ENCODE measurements at regions not wholly inside any gene's neighbourhood (a gene's known extent, or its start where the extent isn't known, plus 50 kb on each side); places are given as distances from the start of the nearest gene placed in this dataset.
"Not testable (repeated sequence)": the region's sequence is repeated elsewhere in the genome, so short reads cannot be mapped to it uniquely, and the experiment has no call there.

GRCh38 chr10:64312876-64313275, 791.7 kb downstream of the REEP3 start:
- ChIA-PET POLR2A (no interaction called here), CTCF (no interaction called here)
- H3K4me3 Mint-ChIP-seq = no peak overlapping the region
- DNase-seq = no peak
- peaks cover 3% of the 10 kb centered on the region for H3K9me3 Mint-ChIP-seq
- no peaks in the 10 kb centered on the region for H3K36me3 Mint-ChIP-seq (ENCODE audit: low read depth)
- no peaks in the 10 kb centered on the region for H3K4me1 Mint-ChIP-seq
- H3K27ac Mint-ChIP-seq = no peak overlapping the region
- H3K27me3 Mint-ChIP-seq = no peaks in the 10 kb centered on the region

GRCh38 chr10:64313967-64314366, 792.8 kb downstream of the REEP3 start:
- no peaks in the 10 kb centered on the region for H3K36me3 Mint-ChIP-seq (ENCODE audit: low read depth)
- ChIA-PET CTCF (no interaction called here), POLR2A (no interaction called here)
- no peaks in the 10 kb centered on the region for H3K4me1 Mint-ChIP-seq
- peaks cover 3% of the 10 kb centered on the region for H3K9me3 Mint-ChIP-seq
- DNase-seq = no peak
- no peak overlapping the region for H3K4me3 Mint-ChIP-seq
- H3K27me3 Mint-ChIP-seq = no peaks in the 10 kb centered on the region
- no peak overlapping the region for H3K27ac Mint-ChIP-seq

GRCh38 chr10:64316416-64316815, 795.2 kb downstream of the REEP3 start:
- no peak overlapping the region for H3K4me3 Mint-ChIP-seq
- CTCF ChIA-PET = no interaction called here
- no peak for DNase-seq
- no peak overlapping the region for H3K27ac Mint-ChIP-seq
- no peaks in the 10 kb centered on the region for H3K27me3 Mint-ChIP-seq
- H3K9me3 Mint-ChIP-seq = peaks cover 3% of the 10 kb centered on the region
- POLR2A ChIA-PET = no interaction called here
- no peaks in the 10 kb centered on the region for H3K36me3 Mint-ChIP-seq (ENCODE audit: low read depth)
- H3K4me1 Mint-ChIP-seq = no peaks in the 10 kb centered on the region

- H3K4me3 Mint-ChIP-seq = no peak overlapping the region
- H3K27ac Mint-ChIP-seq = no peak overlapping the region
- peaks cover 3% of the 10 kb centered on the region for H3K9me3 Mint-ChIP-seq
- no peak for DNase-seq
- ChIA-PET POLR2A (no interaction called here), CTCF (no interaction called here)
- H3K36me3 Mint-ChIP-seq (ENCODE audit: low read depth) = no peaks in the 10 kb centered on the region
- H3K27me3 Mint-ChIP-seq = no peaks in the 10 kb centered on the region
- no peaks in the 10 kb centered on the region for H3K4me1 Mint-ChIP-seq
Observed at GRCh38 chr10:64316833-64317232, 795.6 kb downstream of the REEP3 start.

DNA sequence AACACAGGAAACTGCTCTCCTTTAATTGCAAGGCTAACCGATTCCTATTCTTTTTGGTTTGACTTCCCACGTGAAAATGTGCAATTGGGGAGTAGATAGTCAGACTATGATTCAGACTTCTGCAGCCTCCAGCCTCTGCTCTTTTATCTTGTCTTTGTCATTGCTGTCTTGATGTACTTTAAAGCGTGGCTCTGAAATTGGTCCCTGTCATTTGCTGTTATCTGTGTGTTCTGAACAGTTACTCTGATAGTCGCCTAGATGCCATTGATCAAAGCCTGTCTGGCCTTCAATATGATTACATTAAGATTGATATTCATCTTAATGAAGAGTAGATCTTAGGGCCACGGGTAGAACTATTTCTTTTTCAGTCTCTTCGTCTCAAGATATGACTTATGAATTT, 799.2 kb downstream of the REEP3 start:
- CTCF ChIA-PET = no interaction called here
- peaks cover 5% of the 10 kb centered on the region for H3K9me3 Mint-ChIP-seq
- no peaks in the 10 kb centered on the region for H3K4me1 Mint-ChIP-seq
- no peak for DNase-seq
- H3K36me3 Mint-ChIP-seq (ENCODE audit: low read depth) = no peaks in the 10 kb centered on the region
- POLR2A ChIA-PET = no interaction called here
- no peak overlapping the region for H3K4me3 Mint-ChIP-seq
- no peak overlapping the region for H3K27ac Mint-ChIP-seq
- H3K27me3 Mint-ChIP-seq = no peaks in the 10 kb centered on the region

DNA sequence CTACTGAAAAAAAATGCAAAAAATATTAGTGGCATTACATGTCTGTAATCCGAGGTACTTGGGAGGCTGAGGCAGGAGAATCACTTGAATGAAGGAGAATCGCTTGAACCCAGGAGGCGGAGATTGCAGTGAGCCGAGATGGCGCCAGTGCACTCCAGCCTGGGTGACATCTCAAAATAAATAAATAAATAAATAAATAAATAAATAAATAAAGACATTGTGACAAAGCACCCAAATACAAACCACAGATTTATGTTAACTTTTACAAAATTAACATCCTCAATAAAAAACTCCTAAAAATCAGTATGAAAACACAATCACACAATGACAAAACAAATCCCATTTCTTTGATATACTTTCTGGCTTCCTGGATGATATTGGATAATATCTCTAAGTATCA, 808.3 kb downstream of the REEP3 start:
- ChIA-PET CTCF (no interaction called here), POLR2A (no interaction called here)
- Mint-ChIP-seq H3K27ac (no peak overlapping the region), H3K4me3 (no peak overlapping the region), H3K27me3 (no peaks in the 10 kb centered on the region), H3K36me3 (ENCODE audit: low read depth) (no peaks in the 10 kb centered on the region), H3K4me1 (no peaks in the 10 kb centered on the region), H3K9me3 (peaks cover 4% of the 10 kb centered on the region)
- DNase-seq = no peak

DNA sequence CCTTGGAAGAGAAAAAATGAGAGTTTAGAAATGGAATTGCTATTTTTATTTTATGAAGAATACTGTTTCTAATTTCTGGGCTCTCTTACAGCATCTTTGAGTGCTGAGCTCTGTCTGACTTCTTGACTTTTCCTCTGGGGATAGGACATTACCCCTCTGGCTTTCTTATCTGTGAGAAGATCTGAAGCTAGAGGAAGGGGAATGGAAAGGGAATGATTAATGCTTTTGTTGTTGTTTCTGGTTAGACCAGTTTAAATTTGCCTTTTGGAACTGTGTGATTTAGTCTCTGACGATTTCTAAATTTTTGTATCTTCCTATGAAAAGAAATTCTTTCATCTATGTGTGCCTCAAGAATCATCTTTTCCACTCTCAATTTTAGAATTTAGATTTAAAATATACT, 811.4 kb downstream of the REEP3 start:
- Mint-ChIP-seq H3K27ac (no peak overlapping the region), H3K36me3 (ENCODE audit: low read depth) (no peaks in the 10 kb centered on the region), H3K4me3 (no peak overlapping the region), H3K27me3 (no peaks in the 10 kb centered on the region), H3K9me3 (peaks cover 2% of the 10 kb centered on the region), H3K4me1 (no peaks in the 10 kb centered on the region)
- ChIA-PET CTCF (no interaction called here), POLR2A (no interaction called here)
- DNase-seq = no peak

GRCh38 chr10:64334084-64334483, 812.9 kb downstream of the REEP3 start:
- peaks cover 2% of the 10 kb centered on the region for H3K9me3 Mint-ChIP-seq
- no peaks in the 10 kb centered on the region for H3K27me3 Mint-ChIP-seq
- H3K36me3 Mint-ChIP-seq (ENCODE audit: low read depth) = no peaks in the 10 kb centered on the region
- H3K27ac Mint-ChIP-seq = no peak overlapping the region
- no peak for DNase-seq
- H3K4me3 Mint-ChIP-seq = no peak overlapping the region
- CTCF ChIA-PET = no interaction called here
- POLR2A ChIA-PET = no interaction called here
- H3K4me1 Mint-ChIP-seq = no peaks in the 10 kb centered on the region

- no peak overlapping the region for H3K4me3 Mint-ChIP-seq
- no peak for DNase-seq
- no peak overlapping the region for H3K27ac Mint-ChIP-seq
- POLR2A ChIA-PET = no interaction called here
- no peaks in the 10 kb centered on the region for H3K36me3 Mint-ChIP-seq (ENCODE audit: low read depth)
- no peaks in the 10 kb centered on the region for H3K4me1 Mint-ChIP-seq
- peaks cover 2% of the 10 kb centered on the region for H3K9me3 Mint-ChIP-seq
- CTCF ChIA-PET = no interaction called here
- H3K27me3 Mint-ChIP-seq = no peaks in the 10 kb centered on the region
Observed at GRCh38 chr10:64344211-64344610, 823.0 kb downstream of the REEP3 start.

DNA sequence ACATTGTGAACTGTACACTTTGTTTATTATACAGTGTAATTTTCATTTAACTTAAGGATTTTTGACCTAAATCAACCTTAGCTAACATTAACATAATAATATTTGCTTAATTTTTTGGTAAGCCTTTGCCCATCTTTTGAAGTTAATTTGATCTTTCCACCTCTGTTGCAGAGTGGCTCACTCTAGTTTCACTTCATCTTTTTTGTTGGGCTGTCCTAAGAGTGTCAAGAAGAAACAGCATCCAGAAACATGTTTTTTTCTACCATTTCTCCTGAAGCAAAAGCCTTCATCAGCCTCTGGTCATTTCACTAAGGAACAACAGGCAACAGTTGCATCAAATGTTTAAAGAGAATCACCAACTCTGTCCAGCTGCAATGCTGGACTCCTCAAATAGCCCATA, 824.7 kb downstream of the REEP3 start:
- Mint-ChIP-seq H3K36me3 (ENCODE audit: low read depth) (no peaks in the 10 kb centered on the region), H3K4me3 (no peak overlapping the region), H3K27ac (no peak overlapping the region), H3K27me3 (no peaks in the 10 kb centered on the region), H3K9me3 (peaks cover 2% of the 10 kb centered on the region), H3K4me1 (no peaks in the 10 kb centered on the region)
- CTCF ChIA-PET = no interaction called here
- no peak for DNase-seq
- POLR2A ChIA-PET = no interaction called here

- ChIA-PET CTCF (no interaction called here), POLR2A (no interaction called here)
- H3K4me1 Mint-ChIP-seq = no peaks in the 10 kb centered on the region
- no peak overlapping the region for H3K4me3 Mint-ChIP-seq
- H3K36me3 Mint-ChIP-seq (ENCODE audit: low read depth) = no peaks in the 10 kb centered on the region
- no peak for DNase-seq
- no peaks in the 10 kb centered on the region for H3K27me3 Mint-ChIP-seq
- no peak overlapping the region for H3K27ac Mint-ChIP-seq
- peaks cover under 1% of the 10 kb centered on the region for H3K9me3 Mint-ChIP-seq
Observed at GRCh38 chr10:64346389-64346788, 825.2 kb downstream of the REEP3 start.

GRCh38 chr10:64350665-64351064, 829.5 kb downstream of the REEP3 start:
- no peaks in the 10 kb centered on the region for H3K4me1 Mint-ChIP-seq
- POLR2A ChIA-PET = no interaction called here
- CTCF ChIA-PET = no interaction called here

GRCh38 chr10:64358907-64359306, 837.7 kb downstream of the REEP3 start:
- Mint-ChIP-seq H3K36me3 (ENCODE audit: low read depth) (no peaks in the 10 kb centered on the region), H3K4me1 (no peaks in the 10 kb centered on the region), H3K27ac (no peak overlapping the region), H3K4me3 (no peak overlapping the region), H3K27me3 (no peaks in the 10 kb centered on the region), H3K9me3 (peaks cover 4% of the 10 kb centered on the region)
- ChIA-PET CTCF (no interaction called here), POLR2A (no interaction called here)
- DNase-seq = no peak

More at GRCh38 chr10:64350665-64351064, 829.5 kb downstream of the REEP3 start:
- H3K27ac Mint-ChIP-seq = no peak overlapping the region
- no peaks in the 10 kb centered on the region for H3K36me3 Mint-ChIP-seq (ENCODE audit: low read depth)
- no peaks in the 10 kb centered on the region for H3K27me3 Mint-ChIP-seq
- DNase-seq = no peak
- no peaks in the 10 kb centered on the region for H3K9me3 Mint-ChIP-seq
- no peak overlapping the region for H3K4me3 Mint-ChIP-seq

DNA sequence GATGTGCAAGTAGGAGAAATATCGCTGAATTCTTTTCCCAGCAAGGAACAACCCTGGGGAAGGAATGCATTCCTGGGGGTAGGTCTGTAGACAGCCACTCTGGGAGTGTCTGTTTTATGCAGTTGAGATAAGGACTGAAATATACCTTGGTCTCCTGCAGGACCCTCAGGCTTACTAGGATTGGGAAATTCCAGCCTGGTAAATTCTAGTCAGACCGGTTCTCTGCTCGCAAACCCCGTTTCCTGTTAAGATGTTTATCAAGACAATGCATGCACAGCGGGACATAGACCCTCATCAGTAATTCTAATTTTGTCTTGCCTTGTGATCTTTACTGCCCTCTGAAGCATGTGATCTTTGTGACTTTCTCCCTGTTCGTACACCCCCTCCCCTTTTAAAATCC, 839.0 kb downstream of the REEP3 start:
- DNase-seq; H3K4me3 Mint-ChIP-seq; H3K36me3 Mint-ChIP-seq (ENCODE audit: low read depth); CTCF ChIA-PET; H3K4me1 Mint-ChIP-seq; POLR2A ChIA-PET; H3K27ac Mint-ChIP-seq; H3K27me3 Mint-ChIP-seq; H3K9me3 Mint-ChIP-seq: not testable (repeated sequence)

GRCh38 chr10:64363687-64364086, 842.5 kb downstream of the REEP3 start:
- H3K27ac Mint-ChIP-seq = no peak overlapping the region
- POLR2A ChIA-PET = no interaction called here

More at GRCh38 chr10:64363687-64364086, 842.5 kb downstream of the REEP3 start:
- H3K9me3 Mint-ChIP-seq = peaks cover 2% of the 10 kb centered on the region
- no peaks in the 10 kb centered on the region for H3K4me1 Mint-ChIP-seq
- H3K4me3 Mint-ChIP-seq = no peak overlapping the region
- no peak for DNase-seq
- no peaks in the 10 kb centered on the region for H3K36me3 Mint-ChIP-seq (ENCODE audit: low read depth)
- CTCF ChIA-PET = interaction anchor here (0.7 kb wide), 1 partner anchor 90 kb away, joined by 4 read pairs; no protein-coding TSS in a partner anchor
- H3K27me3 Mint-ChIP-seq = no peaks in the 10 kb centered on the region

All from activated CD4-positive, alpha-beta memory T cell treated with anti-CD3 and anti-CD28 coated beads, Interleukin-2, amount 10 ng/mL, durations not matched to agents 7 days and 5 days (primary cell).